ENCODE measurements at regions not wholly inside any gene's neighbourhood (a gene's known extent, or its start where the extent isn't known, plus 50 kb on each side); places are given as distances from the start of the nearest gene placed in this dataset.

GRCh38 chr9:12065686-12066085 lies 627.5 kb upstream of the TYRP1 start:
- Mint-ChIP-seq H3K9me3 (peaks cover 14% of the 10 kb centered on the region), H3K27ac (no peak overlapping the region), H3K27me3 (no peaks in the 10 kb centered on the region), H3K4me1 (no peaks in the 10 kb centered on the region), H3K36me3 (no peaks in the 10 kb centered on the region), H3K4me3 (no peak overlapping the region)
- CTCF ChIA-PET: no interaction called here
- no peak for DNase-seq

- Mint-ChIP-seq H3K36me3 (no peaks in the 10 kb centered on the region), H3K9me3 (peaks cover 13% of the 10 kb centered on the region), H3K27me3 (no peaks in the 10 kb centered on the region), H3K4me1 (no peaks in the 10 kb centered on the region), H3K27ac (no peak overlapping the region), H3K4me3 (no peak overlapping the region)
- CTCF ChIA-PET: no interaction called here
- no peak for DNase-seq
Measured at GRCh38 chr9:12066455-12067035, 626.6 kb upstream of the TYRP1 start.

- no peak for DNase-seq
- H3K4me3 Mint-ChIP-seq: no peak overlapping the region
- H3K9me3 Mint-ChIP-seq: peaks cover 20% of the 10 kb centered on the region
- H3K27me3 Mint-ChIP-seq: no peaks in the 10 kb centered on the region
- no peaks in the 10 kb centered on the region for H3K4me1 Mint-ChIP-seq
- CTCF ChIA-PET: no interaction called here
- no peak overlapping the region for H3K27ac Mint-ChIP-seq
- H3K36me3 Mint-ChIP-seq: no peaks in the 10 kb centered on the region
Measured at GRCh38 chr9:12069366-12069765, 623.8 kb upstream of the TYRP1 start.

- H3K4me1 Mint-ChIP-seq: no peaks in the 10 kb centered on the region
- no peak for DNase-seq
- no peak overlapping the region for H3K27ac Mint-ChIP-seq
- H3K36me3 Mint-ChIP-seq: no peaks in the 10 kb centered on the region
- H3K4me3 Mint-ChIP-seq: no peak overlapping the region
- H3K9me3 Mint-ChIP-seq: peaks cover 30% of the 10 kb centered on the region
- H3K27me3 Mint-ChIP-seq: no peaks in the 10 kb centered on the region
- CTCF ChIA-PET: no interaction called here
Measured at GRCh38 chr9:12085399-12085798, 607.8 kb upstream of the TYRP1 start.

- Mint-ChIP-seq H3K36me3 (no peaks in the 10 kb centered on the region), H3K27ac (no peak overlapping the region), H3K27me3 (no peaks in the 10 kb centered on the region), H3K4me3 (no peak overlapping the region), H3K9me3 (peaks cover 33% of the 10 kb centered on the region), H3K4me1 (no peaks in the 10 kb centered on the region)
- DNase-seq: no peak
- CTCF ChIA-PET: no interaction called here
Measured at GRCh38 chr9:12091865-12092527, 601.2 kb upstream of the TYRP1 start.

- Mint-ChIP-seq H3K36me3 (no peaks in the 10 kb centered on the region), H3K27ac (no peak overlapping the region), H3K4me3 (no peak overlapping the region), H3K4me1 (no peaks in the 10 kb centered on the region), H3K9me3 (peaks cover 21% of the 10 kb centered on the region), H3K27me3 (no peaks in the 10 kb centered on the region)
- no peak for DNase-seq
- CTCF ChIA-PET: no interaction called here
Measured at GRCh38 chr9:12094046-12094445, 599.1 kb upstream of the TYRP1 start.

- no peak for DNase-seq
- H3K36me3 Mint-ChIP-seq: no peaks in the 10 kb centered on the region
- no peak overlapping the region for H3K4me3 Mint-ChIP-seq
- H3K27me3 Mint-ChIP-seq: no peaks in the 10 kb centered on the region
- no peaks in the 10 kb centered on the region for H3K4me1 Mint-ChIP-seq
- H3K27ac Mint-ChIP-seq: no peak overlapping the region
- CTCF ChIA-PET: no interaction called here
- H3K9me3 Mint-ChIP-seq: peaks cover 15% of the 10 kb centered on the region
Measured at GRCh38 chr9:12095931-12096330, 597.3 kb upstream of the TYRP1 start.

GRCh38 chr9:12133416-12133815 lies 559.8 kb upstream of the TYRP1 start:
- Mint-ChIP-seq H3K27ac (no peak overlapping the region), H3K4me1 (no peaks in the 10 kb centered on the region), H3K27me3 (no peaks in the 10 kb centered on the region), H3K4me3 (no peak overlapping the region), H3K36me3 (no peaks in the 10 kb centered on the region), H3K9me3 (peaks cover 15% of the 10 kb centered on the region)
- DNase-seq: no peak
- CTCF ChIA-PET: no interaction called here

GRCh38 chr9:12141422-12141821 lies 551.8 kb upstream of the TYRP1 start:
- CTCF ChIA-PET: no interaction called here
- H3K4me3 Mint-ChIP-seq: no peak overlapping the region
- peaks cover 14% of the 10 kb centered on the region for H3K9me3 Mint-ChIP-seq
- H3K36me3 Mint-ChIP-seq: no peaks in the 10 kb centered on the region
- H3K27ac Mint-ChIP-seq: no peak overlapping the region
- DNase-seq: no peak
- H3K4me1 Mint-ChIP-seq: no peaks in the 10 kb centered on the region
- H3K27me3 Mint-ChIP-seq: no peaks in the 10 kb centered on the region

- DNase-seq: no peak
- CTCF ChIA-PET: no interaction called here
- no peak overlapping the region for H3K4me3 Mint-ChIP-seq
- no peaks in the 10 kb centered on the region for H3K27me3 Mint-ChIP-seq
- no peaks in the 10 kb centered on the region for H3K4me1 Mint-ChIP-seq
- no peaks in the 10 kb centered on the region for H3K36me3 Mint-ChIP-seq
- peaks cover 7% of the 10 kb centered on the region for H3K9me3 Mint-ChIP-seq
- no peak overlapping the region for H3K27ac Mint-ChIP-seq
Measured at GRCh38 chr9:12155401-12156134, 537.6 kb upstream of the TYRP1 start.

- CTCF ChIA-PET: no interaction called here
- no peak for DNase-seq
- no peaks in the 10 kb centered on the region for H3K27me3 Mint-ChIP-seq
Measured at GRCh38 chr9:12162181-12162815, 530.9 kb upstream of the TYRP1 start.

GRCh38 chr9:12163723-12164458 lies 529.3 kb upstream of the TYRP1 start:
- Mint-ChIP-seq H3K4me3 (no peak overlapping the region), H3K27ac (no peak overlapping the region), H3K4me1 (no peaks in the 10 kb centered on the region), H3K9me3 (peaks cover 5% of the 10 kb centered on the region), H3K36me3 (no peaks in the 10 kb centered on the region), H3K27me3 (no peaks in the 10 kb centered on the region)
- no peak for DNase-seq
- CTCF ChIA-PET: no interaction called here

More at GRCh38 chr9:12162181-12162815, 530.9 kb upstream of the TYRP1 start:
- Mint-ChIP-seq H3K4me3 (no peak overlapping the region), H3K27ac (no peak overlapping the region), H3K9me3 (peaks cover 5% of the 10 kb centered on the region), H3K4me1 (no peaks in the 10 kb centered on the region), H3K36me3 (no peaks in the 10 kb centered on the region)

- CTCF ChIA-PET: no interaction called here
- H3K4me3 Mint-ChIP-seq: no peak overlapping the region
- no peaks in the 10 kb centered on the region for H3K27me3 Mint-ChIP-seq
- peaks cover 5% of the 10 kb centered on the region for H3K9me3 Mint-ChIP-seq
- no peaks in the 10 kb centered on the region for H3K36me3 Mint-ChIP-seq
- H3K4me1 Mint-ChIP-seq: no peaks in the 10 kb centered on the region
- no peak for DNase-seq
- no peak overlapping the region for H3K27ac Mint-ChIP-seq
Measured at GRCh38 chr9:12166518-12166917, 526.7 kb upstream of the TYRP1 start.

GRCh38 chr9:12170456-12170855 lies 522.7 kb upstream of the TYRP1 start:
- H3K4me3 Mint-ChIP-seq: no peak overlapping the region
- CTCF ChIA-PET: no interaction called here

More at GRCh38 chr9:12170456-12170855, 522.7 kb upstream of the TYRP1 start:
- Mint-ChIP-seq H3K36me3 (no peaks in the 10 kb centered on the region), H3K27ac (no peak overlapping the region), H3K9me3 (peaks cover 8% of the 10 kb centered on the region), H3K4me1 (no peaks in the 10 kb centered on the region), H3K27me3 (no peaks in the 10 kb centered on the region)
- DNase-seq: no peak

Data from activated naive CD4-positive, alpha-beta T cell treated with anti-CD3 and anti-CD28 coated beads, Interleukin-2, amount 10 ng/mL, durations not matched to agents 7 days and 5 days (primary cell).